Tibial artery (tissue), 4 donors: ENCODE measurements at regions not wholly inside any gene's neighbourhood (a gene's known extent, or its start where the extent isn't known, plus 50 kb on each side); places are given as distances from the start of the nearest gene placed in this dataset.

Experiments
- DNase-seq, 2 donors: peaks; one replicate each; pipeline ENCODE4 v3.0.0-alpha.2; 2019
- H3K27ac ChIP-seq, 2 donors: fragments of 200-600 bp; sonication (generic) in 1 of 2; 1 replicate in 1 of 2; 2 replicates in 1 of 2; pipeline ENCODE4 v1.5.1; 2018 to 2019; ENCODE audit warnings: mild to moderate bottlenecking in 1 of 2
- H3K27me3 ChIP-seq, 2 donors: fragments of 200-600 bp; sonication (generic) in 1 of 2; one replicate each; pipeline versions ENCODE4 v1.5.1 to v1.6.0; 2016 to 2019
- H3K36me3 ChIP-seq, 3 donors: fragments of 200-600 bp; sonication (generic) in 2 of 3; one replicate each; pipeline ENCODE4 v1.5.1; 2016 to 2019; ENCODE audit warnings: mild to moderate bottlenecking in 2 of 3
- H3K4me1 ChIP-seq, 4 donors: fragments of 200-600 bp; sonication (generic) in 2 of 4; 1 replicate in 3 of 4; 2 replicates in 1 of 4; pipeline ENCODE4 v1.5.1; 2016 to 2019
- H3K4me3 ChIP-seq, 2 donors: fragments of 200-600 bp; sonication (generic) in 1 of 2; 1 replicate in 1 of 2; 2 replicates in 1 of 2; pipeline ENCODE4 v1.5.1; 2018 to 2019; ENCODE audit warnings: mild to moderate bottlenecking in 2 of 2
- H3K9me3 ChIP-seq, 3 donors: fragments of 200-600 bp; sonication (generic) in 1 of 3; one replicate each; pipeline ENCODE4 v1.5.1; 2016 to 2019
- intact Hi-C: fragments of 100-400 bp; cut with DNase I; formaldehyde crosslinking; loops from one replicate; pipeline ENCODE4 v1.15.0; 2023; ENCODE audit warnings: low total_unique reads
- TF ChIP-seq, protein P1 (sequence below), 2 experiments: fragments of 200-600 bp in 1 of 2; fragments of 450-650 bp in 1 of 2; IDR thresholded peaks; one replicate each; pipeline ENCODE4 v1.5.1; 2017 to 2019; ENCODE audit warnings: antibody characterized with exemption in 2 of 2, mild to moderate bottlenecking in 1 of 2, moderate library complexity in 1 of 2

DNA sequence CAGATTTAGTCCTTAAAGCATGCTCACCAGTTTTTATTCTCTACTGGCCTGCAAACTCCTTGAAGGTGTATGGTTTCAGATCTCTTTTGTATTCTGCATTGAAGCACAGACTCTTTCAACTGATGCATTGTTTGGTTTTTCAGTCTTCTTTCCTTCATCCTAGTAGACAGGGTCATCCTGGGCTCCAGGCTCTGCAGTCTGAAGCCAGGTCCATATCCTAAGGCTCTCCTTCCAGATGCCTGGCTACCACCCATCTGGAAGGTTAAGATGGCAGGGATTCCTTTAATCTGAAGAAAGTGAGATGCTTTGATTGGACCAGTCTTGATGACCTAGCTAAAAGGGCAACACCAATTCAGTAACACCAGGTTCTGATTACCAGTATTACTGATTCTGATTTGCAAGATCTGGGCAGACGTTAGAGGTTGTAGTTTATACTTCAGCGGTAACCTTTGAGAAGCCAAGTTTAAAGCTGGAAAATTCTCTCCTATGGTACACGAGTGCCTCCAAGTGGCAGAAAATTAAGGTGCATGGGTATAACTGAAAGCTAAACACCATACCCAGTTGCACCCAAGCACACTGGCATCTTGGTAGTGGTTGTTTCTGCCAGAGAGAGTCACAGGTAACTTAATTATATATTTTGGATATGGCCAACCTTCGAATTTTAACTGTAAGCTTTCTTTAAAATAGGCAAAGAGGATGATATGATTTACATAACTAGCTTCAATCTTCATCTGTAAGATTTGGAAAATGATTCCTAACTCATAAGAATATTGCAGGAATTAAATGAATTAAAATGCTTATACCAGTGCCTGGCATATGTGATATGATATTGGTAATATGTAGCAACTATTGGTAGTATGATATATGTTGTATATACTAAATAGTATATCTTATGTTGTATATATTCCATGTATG lies 1651.9 kb upstream of the MIR17HG start:
- H3K36me3 ChIP-seq, result no peaks in the 10 kb centered on the region
- DNase-seq, result no peak
- no peak overlapping the region for H3K27ac ChIP-seq
- no peak overlapping the region for H3K4me3 ChIP-seq
- H3K4me1 ChIP-seq, result no peaks in the 10 kb centered on the region
- intact Hi-C loops, result no loop called here
- TF ChIP-seq, protein P1, sequence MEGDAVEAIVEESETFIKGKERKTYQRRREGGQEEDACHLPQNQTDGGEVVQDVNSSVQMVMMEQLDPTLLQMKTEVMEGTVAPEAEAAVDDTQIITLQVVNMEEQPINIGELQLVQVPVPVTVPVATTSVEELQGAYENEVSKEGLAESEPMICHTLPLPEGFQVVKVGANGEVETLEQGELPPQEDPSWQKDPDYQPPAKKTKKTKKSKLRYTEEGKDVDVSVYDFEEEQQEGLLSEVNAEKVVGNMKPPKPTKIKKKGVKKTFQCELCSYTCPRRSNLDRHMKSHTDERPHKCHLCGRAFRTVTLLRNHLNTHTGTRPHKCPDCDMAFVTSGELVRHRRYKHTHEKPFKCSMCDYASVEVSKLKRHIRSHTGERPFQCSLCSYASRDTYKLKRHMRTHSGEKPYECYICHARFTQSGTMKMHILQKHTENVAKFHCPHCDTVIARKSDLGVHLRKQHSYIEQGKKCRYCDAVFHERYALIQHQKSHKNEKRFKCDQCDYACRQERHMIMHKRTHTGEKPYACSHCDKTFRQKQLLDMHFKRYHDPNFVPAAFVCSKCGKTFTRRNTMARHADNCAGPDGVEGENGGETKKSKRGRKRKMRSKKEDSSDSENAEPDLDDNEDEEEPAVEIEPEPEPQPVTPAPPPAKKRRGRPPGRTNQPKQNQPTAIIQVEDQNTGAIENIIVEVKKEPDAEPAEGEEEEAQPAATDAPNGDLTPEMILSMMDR (IDR thresholded peaks at IDR 0.05), result peak in 1 of 2 experiments; percentile 25
- H3K27me3 ChIP-seq, result no peaks in the 10 kb centered on the region
- no peaks in the 10 kb centered on the region for H3K9me3 ChIP-seq

DNA sequence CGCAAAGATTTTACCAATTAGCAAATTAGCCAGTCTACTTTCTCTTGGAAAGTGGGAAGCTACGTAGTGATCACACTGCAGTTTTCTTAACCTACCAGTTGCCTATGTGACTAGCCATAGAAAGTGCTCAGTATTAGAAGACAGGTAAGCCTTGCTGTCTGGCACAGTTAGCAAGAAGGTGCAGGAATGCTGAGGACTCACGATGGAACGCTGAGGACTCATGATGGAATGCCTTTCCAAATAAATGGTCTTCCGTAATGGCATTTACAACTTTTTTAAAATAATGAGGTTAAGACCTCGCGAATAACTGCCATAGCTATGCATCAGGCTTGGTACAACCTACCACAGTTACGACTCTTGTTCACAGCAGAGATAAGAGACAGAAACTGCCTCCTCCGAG lies 1645.6 kb upstream of the MIR17HG start:
- no peak for DNase-seq
- Histone ChIP-seq H3K27ac (no peak overlapping the region), H3K9me3 (no peaks in the 10 kb centered on the region), H3K27me3 (no peaks in the 10 kb centered on the region), H3K4me1 (no peaks in the 10 kb centered on the region), H3K36me3 (no peaks in the 10 kb centered on the region), H3K4me3 (no peak overlapping the region)
- TF ChIP-seq, protein P1 (IDR thresholded peaks at IDR 0.05), result no peak
- intact Hi-C loops, result no loop called here

DNA sequence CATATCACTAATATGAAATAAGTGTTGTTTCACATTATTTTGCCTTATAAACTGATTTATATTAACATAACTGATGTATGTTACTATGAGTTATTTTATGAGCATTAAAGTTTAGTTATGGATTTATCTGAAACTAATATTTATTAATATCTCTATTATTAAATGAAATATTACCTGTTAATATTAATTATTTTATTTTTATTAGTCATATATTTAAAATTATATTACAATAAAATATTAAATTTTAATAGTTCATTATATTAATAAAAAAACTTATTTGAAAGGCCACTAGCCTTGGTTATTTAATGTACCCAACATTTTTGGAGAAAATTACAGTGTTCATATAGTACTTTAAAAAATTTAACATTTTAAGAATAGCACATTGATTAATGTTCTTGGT lies 1643.4 kb upstream of the MIR17HG start:
- Histone ChIP-seq H3K9me3 (no peaks in the 10 kb centered on the region), H3K27ac (no peak overlapping the region), H3K36me3 (no peaks in the 10 kb centered on the region), H3K4me3 (no peak overlapping the region), H3K27me3 (no peaks in the 10 kb centered on the region), H3K4me1 (no peaks in the 10 kb centered on the region)
- TF ChIP-seq, protein P1 (IDR thresholded peaks at IDR 0.05), result no peak
- DNase-seq, result no peak
- intact Hi-C loops, result no loop called here

DNA sequence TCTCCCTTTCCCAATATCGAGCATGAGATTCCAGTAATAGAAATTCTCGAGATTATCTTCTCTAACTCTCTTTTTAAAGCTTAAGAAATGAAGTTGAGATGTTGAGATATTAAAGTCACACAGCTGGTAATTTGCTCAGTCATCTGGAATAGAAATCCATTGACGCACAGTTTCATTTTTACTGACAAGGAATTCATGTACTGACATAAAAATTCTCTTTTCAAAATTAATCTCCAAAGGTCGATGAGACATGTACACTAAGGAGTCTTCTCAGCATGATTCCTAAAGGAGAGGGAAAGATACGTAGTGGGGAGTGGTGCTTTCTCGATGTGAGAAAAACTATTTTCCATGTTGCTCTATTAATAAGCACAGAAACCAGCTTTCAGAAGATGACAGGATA lies 1639.5 kb upstream of the MIR17HG start:
- H3K27me3 ChIP-seq, result no peaks in the 10 kb centered on the region
- no peak for DNase-seq
- intact Hi-C loops, result no loop called here
- no peak overlapping the region for H3K27ac ChIP-seq
- H3K36me3 ChIP-seq, result no peaks in the 10 kb centered on the region
- no peaks in the 10 kb centered on the region for H3K4me1 ChIP-seq
- TF ChIP-seq, protein P1 (IDR thresholded peaks at IDR 0.05), result no peak
- no peaks in the 10 kb centered on the region for H3K9me3 ChIP-seq
- H3K4me3 ChIP-seq, result no peak overlapping the region

DNA sequence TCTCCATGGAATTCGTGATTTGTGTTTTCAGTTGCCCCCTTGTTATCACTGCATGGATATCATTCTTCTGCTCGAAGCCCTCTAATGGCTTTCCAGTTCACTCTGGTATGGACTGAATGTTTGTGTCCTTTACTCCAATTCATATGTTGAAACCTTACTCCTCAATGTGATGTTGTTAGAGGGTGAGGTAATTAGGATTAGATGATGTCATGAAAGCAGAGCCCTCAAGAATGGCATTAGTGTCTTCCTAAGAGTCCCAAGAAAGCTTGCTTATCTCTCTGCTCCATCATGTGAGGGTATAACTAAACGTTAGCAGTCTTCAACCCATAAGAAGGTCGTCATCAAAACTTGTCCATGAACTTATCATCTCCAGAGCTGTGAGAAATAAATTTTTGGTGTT lies 1626.3 kb upstream of the MIR17HG start:
- H3K36me3 ChIP-seq, result no peaks in the 10 kb centered on the region
- intact Hi-C loops, result no loop called here

More for the DNA sequence above, 1626.3 kb upstream of the MIR17HG start:
- H3K27me3 ChIP-seq, result no peaks in the 10 kb centered on the region
- TF ChIP-seq, protein P1 (IDR thresholded peaks at IDR 0.05), result no peak
- H3K4me3 ChIP-seq, result no peak overlapping the region
- H3K9me3 ChIP-seq, result peaks cover 0 to 5% (median 0%) of the 10 kb centered on the region in 3 donors
- no peak for DNase-seq
- H3K4me1 ChIP-seq, result no peaks in the 10 kb centered on the region
- H3K27ac ChIP-seq, result no peak overlapping the region
